WI38 (cell line): ENCODE measurements at regions not wholly inside any gene's neighbourhood (a gene's known extent, or its start where the extent isn't known, plus 50 kb on each side); places are given as distances from the start of the nearest gene placed in this dataset.

ENCODE experiments used
- H3K4me3 ChIP-seq: 2 replicates; pipeline ENCODE4 v1.5.1; 2011; ENCODE audit warnings: low read depth, mild to moderate bottlenecking, control low read depth, low read length
- CTCF ChIP-seq: IDR thresholded peaks from 2 replicates; pipeline ENCODE4 v1.5.1; 2012; ENCODE audit warnings: low read depth, mild to moderate bottlenecking, control low read depth, low read length

- no peak for TF ChIP-seq CTCF
Measured at GRCh38 chr2:196248467-196249094, 77.2 kb upstream of the STK17B start.

DNA sequence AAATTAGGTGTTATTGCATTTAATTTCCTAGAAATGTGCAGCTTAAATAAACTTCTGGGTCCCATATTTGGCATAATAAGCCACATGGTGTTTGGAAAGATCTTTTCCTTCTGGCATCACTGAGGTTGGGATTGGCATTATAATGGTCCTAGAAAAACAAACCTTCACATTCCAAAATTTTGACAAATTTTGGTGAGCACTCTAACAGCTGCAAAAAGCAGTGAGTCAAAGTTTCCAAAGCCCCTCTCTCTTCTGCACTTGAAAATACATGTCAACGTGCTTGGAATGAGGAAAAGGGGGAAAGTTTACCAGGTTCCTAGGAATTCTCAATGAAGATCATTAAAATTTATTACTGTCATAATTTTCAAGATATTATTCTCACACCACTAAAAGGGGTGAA, 77.8 kb upstream of the STK17B start:
- no peak for TF ChIP-seq CTCF
- no peak overlapping the region for H3K4me3 ChIP-seq

More at GRCh38 chr2:196248467-196249094, 77.2 kb upstream of the STK17B start:
- no peak overlapping the region for H3K4me3 ChIP-seq

DNA sequence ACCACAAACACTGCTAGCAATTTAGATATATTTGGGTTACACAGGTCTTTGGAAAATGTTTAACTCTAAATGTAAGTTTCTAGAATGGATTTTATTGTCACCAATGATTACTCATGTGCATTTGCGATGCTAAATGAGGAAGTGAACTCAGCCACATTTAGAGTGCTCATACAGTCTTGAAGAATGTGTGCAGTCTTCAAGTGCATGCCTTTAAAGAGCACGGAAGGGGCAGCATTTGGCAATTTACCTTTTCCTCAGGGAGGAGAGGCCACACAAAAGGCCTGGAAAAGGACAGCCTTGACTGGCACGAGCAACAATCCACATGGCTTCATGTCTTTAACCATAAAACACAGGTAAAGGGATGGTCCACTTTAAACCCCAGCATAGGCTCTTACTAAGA, 78.5 kb upstream of the STK17B start:
- no peak for TF ChIP-seq CTCF
- H3K4me3 ChIP-seq: no peak overlapping the region

GRCh38 chr2:196251132-196251531, 79.8 kb upstream of the STK17B start:
- no peak overlapping the region for H3K4me3 ChIP-seq
- TF ChIP-seq CTCF: no peak

- no peak overlapping the region for H3K4me3 ChIP-seq
- TF ChIP-seq CTCF: no peak
Measured at GRCh38 chr2:196252408-196253115, 81.2 kb upstream of the STK17B start.

DNA sequence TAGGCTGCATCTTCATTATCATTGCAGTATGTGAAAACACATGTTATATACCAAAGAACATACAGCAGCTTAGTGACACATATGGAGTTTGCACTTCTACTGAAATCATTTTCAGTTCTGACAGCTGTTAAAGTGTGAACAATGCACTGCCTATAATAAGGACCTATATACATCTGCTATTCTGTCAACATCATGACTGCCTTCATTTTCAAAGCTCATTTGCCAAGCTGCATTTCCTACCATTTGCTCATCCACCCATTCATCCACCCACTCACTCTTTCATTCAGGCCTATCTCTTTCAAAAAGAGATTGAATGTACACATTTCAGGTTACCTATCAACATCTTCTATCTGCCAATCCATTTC, 81.7 kb upstream of the STK17B start:
- no peak overlapping the region for H3K4me3 ChIP-seq
- TF ChIP-seq CTCF: no peak

GRCh38 chr2:196256585-196256984, 85.2 kb upstream of the STK17B start:
- no peak for TF ChIP-seq CTCF
- H3K4me3 ChIP-seq: no peak overlapping the region
